ENCODE measurements at regions not wholly inside any gene's neighbourhood (a gene's known extent, or its start where the extent isn't known, plus 50 kb on each side); places are given as distances from the start of the nearest gene placed in this dataset.

- DNase-seq (ENCODE audit: low spot score), result no peak
Measured at GRCh38 chr13:33372251-33372919, 86.8 kb upstream of the STARD13 start.

- DNase-seq (ENCODE audit: low spot score), result no peak
Measured at GRCh38 chr13:33373624-33374023, 88.1 kb upstream of the STARD13 start.

GRCh38 chr13:33375421-33375820, 89.9 kb upstream of the STARD13 start:
- no peak for DNase-seq (ENCODE audit: low spot score)

- no peak for DNase-seq (ENCODE audit: low spot score)
Measured at GRCh38 chr13:33376212-33376611, 90.7 kb upstream of the STARD13 start.

DNA sequence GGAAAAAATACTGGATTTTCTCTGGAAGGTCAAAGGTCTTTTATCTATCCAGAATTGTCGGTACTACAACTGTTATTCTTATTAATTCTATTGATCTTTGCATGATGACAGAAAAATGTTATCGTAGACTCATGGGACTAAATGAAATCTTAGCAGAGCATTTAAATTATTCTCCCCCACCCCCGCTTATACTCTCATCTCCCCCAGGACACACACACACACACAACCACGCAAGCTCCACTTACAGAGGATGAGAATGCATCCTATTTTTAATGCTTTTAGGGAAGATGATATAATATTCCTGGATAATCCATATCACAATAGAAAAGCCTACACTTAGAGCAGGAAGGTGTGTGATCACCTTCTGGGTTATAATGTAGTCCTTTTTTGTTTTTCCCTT, 91.9 kb upstream of the STARD13 start:
- DNase-seq (ENCODE audit: low spot score), result no peak

DNA sequence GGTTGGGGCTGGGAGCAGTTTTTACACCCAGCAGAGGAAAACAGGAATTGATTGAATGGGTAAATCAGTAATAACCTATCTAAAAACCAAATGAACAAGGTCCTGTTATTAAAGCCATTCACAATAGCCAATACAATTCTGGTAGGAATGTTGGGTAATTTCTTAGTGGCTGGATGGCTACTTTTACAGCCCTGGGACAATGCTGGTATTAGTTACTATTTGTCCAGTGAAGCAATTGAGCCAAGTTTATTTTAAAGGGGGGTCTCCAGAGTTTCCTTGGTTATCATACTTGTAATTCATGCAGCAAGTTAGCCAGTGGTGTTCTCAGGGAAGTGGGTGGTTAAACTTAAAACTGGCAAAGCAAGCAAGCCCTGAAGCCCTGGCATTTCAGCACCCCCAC, 92.3 kb upstream of the STARD13 start:
- no peak for DNase-seq (ENCODE audit: low spot score)

GRCh38 chr13:33379608-33380007, 94.1 kb upstream of the STARD13 start:
- DNase-seq (ENCODE audit: low spot score), result no peak

DNA sequence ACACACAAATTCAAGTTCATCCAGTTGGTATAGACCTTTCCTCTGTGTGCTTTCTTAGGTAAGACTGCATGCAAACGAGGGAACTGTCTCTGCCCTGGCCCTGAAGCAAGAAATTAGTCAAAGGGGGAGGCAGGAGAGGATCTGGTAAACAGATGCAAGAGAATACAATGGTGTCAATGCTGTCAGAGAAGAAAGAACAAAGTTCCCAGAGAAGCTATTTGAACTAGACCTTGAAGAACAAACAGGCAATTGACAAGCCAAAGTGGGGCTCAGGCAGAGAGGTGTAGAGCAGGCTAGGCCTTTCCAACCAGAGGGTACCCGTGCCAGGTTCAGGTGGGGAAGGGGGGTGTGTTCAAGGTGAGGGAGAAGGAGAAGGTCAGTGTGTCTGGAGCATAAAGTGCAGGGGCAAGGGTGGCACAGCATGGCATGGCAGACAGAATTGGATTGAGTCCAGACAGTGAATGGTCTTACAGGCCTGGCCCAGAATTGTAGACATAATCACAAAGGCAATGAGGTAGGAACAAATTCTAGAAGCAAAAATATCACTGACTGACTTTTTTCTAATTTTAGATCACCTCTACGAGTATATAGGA, 95.0 kb upstream of the STARD13 start:
- no peak for DNase-seq (ENCODE audit: low spot score)

- DNase-seq (ENCODE audit: low spot score), result no peak
Measured at GRCh38 chr13:33381180-33381579, 95.6 kb upstream of the STARD13 start.

DNA sequence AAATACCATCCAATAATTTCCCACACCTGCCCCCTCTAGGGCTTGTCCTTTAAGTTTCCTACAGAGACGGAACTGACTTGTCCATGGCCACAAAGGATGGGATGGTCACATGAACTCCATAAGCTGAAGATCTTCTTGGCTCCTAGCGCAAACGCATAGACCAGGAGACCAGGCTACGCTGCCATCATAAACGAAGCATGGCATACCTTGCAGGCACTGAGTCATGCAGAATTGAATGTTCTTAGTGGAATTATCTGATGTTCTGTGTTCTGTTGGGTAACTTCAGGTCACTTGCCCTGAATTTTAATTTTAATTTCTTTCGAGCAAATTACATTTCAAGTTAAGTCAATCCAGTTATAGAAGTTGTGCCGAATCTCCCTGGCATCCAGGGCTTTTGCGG, 96.4 kb upstream of the STARD13 start:
- no peak for DNase-seq (ENCODE audit: low spot score)

GRCh38 chr13:33383724-33384577, 98.4 kb upstream of the STARD13 start:
- no peak for DNase-seq (ENCODE audit: low spot score)

GRCh38 chr13:33388286-33388998, 102.9 kb upstream of the STARD13 start:
- DNase-seq (ENCODE audit: low spot score), result peak; percentile 27

DNA sequence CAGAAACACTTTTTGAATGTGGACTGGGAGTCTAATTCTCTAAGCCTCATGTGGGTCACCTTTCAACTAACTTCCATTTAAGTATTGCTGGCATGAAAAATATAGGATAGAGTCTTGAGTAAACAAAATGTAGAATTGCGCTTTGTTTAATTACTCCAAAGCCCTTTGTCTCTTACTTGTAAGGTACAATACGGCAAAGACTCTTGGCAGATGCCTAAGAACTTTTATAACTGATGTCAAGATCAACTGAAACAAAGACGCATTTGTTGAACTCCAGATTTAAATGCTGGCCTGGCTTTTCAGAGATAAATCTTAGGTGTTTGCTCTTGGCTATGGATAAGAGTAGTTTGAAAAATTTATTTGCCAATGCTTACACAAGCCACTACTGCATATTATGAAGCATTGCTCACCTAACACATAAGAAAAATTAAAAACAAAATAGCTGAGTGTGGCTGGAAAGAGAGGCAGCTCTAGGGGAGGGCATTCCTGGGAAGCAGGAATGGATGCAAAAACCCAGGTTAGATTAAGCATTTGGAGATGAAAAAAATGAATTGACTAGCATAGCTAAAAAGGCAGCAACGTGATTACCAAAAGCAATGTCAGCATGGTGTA, 107.3 kb upstream of the STARD13 start:
- no peak for DNase-seq (ENCODE audit: low spot score)

GRCh38 chr13:33394294-33394932, 108.9 kb upstream of the STARD13 start:
- DNase-seq (ENCODE audit: low spot score), result no peak

GRCh38 chr13:33401238-33401637, 115.7 kb upstream of the STARD13 start:
- DNase-seq (ENCODE audit: low spot score), result no peak

DNA sequence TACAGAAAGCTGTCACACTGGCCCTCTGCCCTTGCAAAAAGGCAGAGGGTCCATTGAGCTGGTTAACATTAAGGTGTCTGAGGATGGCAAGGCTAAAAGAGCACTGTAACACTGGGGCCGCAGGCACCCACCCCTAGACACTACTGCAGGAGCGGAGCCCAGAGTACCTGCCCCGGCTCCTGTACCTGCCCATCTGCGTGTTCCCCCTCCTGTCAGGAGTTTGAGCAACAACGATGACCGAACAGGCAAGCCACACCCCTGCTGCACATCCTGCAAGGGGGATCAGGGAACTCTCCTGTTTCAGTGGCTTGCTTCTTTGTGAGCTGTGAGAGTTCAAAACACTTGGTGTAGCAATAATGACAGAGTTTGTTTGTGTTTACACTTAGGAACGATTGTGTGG, 117.4 kb upstream of the STARD13 start:
- DNase-seq (ENCODE audit: low spot score), result no peak

DNA sequence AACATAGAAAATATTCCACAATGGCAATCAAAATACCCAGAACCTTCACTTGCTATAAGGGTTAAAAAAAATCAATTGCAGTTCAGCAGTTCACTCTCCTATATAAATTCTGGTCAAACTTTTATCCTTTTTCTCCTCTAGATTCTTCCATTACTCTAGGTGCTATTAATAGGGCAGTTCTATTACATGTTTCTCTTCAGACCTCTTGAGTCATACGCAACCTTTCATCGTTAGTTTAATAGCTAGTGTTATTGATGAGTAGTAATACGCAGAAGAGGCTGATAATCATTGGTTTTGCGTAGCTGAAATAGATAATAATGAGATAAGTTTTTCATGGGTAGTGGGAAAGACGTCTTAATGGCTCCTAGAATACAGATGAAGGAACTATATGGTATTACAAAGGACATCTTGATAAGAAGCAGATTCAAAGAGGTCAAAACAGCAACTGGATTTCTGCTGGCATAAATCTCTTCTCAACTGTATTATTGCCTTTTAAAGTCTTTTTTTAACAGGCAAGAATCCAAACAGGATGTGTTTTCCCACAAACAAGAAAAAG, 118.3 kb upstream of the STARD13 start:
- DNase-seq (ENCODE audit: low spot score), result no peak

- no peak for DNase-seq (ENCODE audit: low spot score)
Measured at GRCh38 chr13:33405371-33405770, 119.8 kb upstream of the STARD13 start.

- no peak for DNase-seq (ENCODE audit: low spot score)
Measured at GRCh38 chr13:33409673-33410510, 124.3 kb upstream of the STARD13 start.

DNA sequence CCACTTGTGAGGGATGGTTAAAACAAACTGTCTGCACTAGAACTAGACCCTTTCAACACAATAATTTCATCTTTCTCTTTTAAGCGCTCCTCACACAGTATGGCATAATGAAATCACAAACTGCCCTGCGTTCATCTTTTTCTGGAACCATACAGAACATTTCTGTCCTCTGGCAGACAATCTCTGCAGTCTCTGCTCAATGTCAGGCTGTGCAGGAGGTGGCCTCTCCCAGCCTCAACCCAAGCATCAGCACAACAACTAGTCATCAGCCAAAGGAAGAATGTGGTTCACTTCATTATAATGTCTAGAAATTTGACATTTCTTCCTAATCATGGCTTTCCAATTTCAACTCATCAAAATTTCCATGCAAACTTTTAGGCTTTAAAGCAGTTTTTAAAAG, 125.1 kb upstream of the STARD13 start:
- no peak for DNase-seq (ENCODE audit: low spot score)

All from AG20443 (cell line).